ENCODE measurements at regions not wholly inside any gene's neighbourhood (a gene's known extent, or its start where the extent isn't known, plus 50 kb on each side); places are given as distances from the start of the nearest gene placed in this dataset.

GRCh38 chr13:89029062-89029461 lies 1357.9 kb downstream of the SLITRK5 start:
- H3K9me2 ChIP-seq (ENCODE audit: insufficient read depth), result no peaks in the 10 kb centered on the region
- H3K36me3 ChIP-seq (ENCODE audit: control insufficient read depth in 1 of 2, insufficient read depth in 2 of 2, low read length in 2 of 2), result no peaks in the 10 kb centered on the region
- H4K20me1 ChIP-seq (ENCODE audit: insufficient read depth), result no peaks in the 10 kb centered on the region
- DNase-seq (ENCODE audit: low read depth, low spot score), result no peak
- peaks cover 0 to 4% of the 10 kb centered on the region in 2 experiments; a peak in 1 of 4 replicates for H3K9me3 ChIP-seq (ENCODE audit: control insufficient read depth in 1 of 2, insufficient read depth in 1 of 2, low read depth in 1 of 2, low read length in 2 of 2)
- H3K4me2 ChIP-seq (ENCODE audit: low read length), result no peak overlapping the region
- no peak for ATAC-seq
- POLR2A ChIA-PET, result no interaction called here
- H3K27ac ChIP-seq (ENCODE audit: low read depth, low read length), result no peak overlapping the region
- CTCF ChIA-PET, result no interaction called here
- no peak for TF ChIP-seq ZNF274 (IDR thresholded peaks at IDR 0.05; ENCODE audit: low read depth, low read length)
- no peak for TF ChIP-seq YY1 (IDR thresholded peaks at IDR 0.05; ENCODE audit: extremely low read depth, insufficient replicate concordance, low read depth, low read length)
- TF ChIP-seq POLR2AphosphoS5 (IDR thresholded peaks at IDR 0.05; ENCODE audit: low read depth, low read length), result no peak
- no TSS peak for BruUV-seq (replicated peaks)
- RAD21 ChIA-PET (ENCODE audit: low non-redundant PET in 1 of 2, low total read pairs in 2 of 2, uncharacterized antibody in 2 of 2, unreplicated experiment in 2 of 2), result no interaction called here
- no peak overlapping the region for H2AFZ ChIP-seq (ENCODE audit: low read depth, low read length, poor library complexity, severe bottlenecking)
- intact Hi-C loops (cut with micrococcal nuclease), result no loop called here
- no peak overlapping the region for H3K9ac ChIP-seq (ENCODE audit: low read length)
- no peaks in the 10 kb centered on the region for H3K79me2 ChIP-seq (ENCODE audit: insufficient read depth, low read length)
- no peak overlapping the region for H3K4me3 ChIP-seq (replicated peaks in 1 of 2; ENCODE audit: low read depth in 1 of 2, low read length in 2 of 2)
- no peaks in the 10 kb centered on the region for H3K4me1 ChIP-seq (ENCODE audit: control insufficient read depth in 1 of 2, insufficient read depth in 2 of 2, low read length in 2 of 2)
- no peaks in the 10 kb centered on the region for H3K27me3 ChIP-seq (ENCODE audit: insufficient read depth, low read length)

- Histone ChIP-seq H3K9me3 (ENCODE audit: control insufficient read depth in 1 of 2, insufficient read depth in 1 of 2, low read depth in 1 of 2, low read length in 2 of 2) (peaks cover 7 to 8% of the 10 kb centered on the region in 2 experiments; a peak in 1 of 4 replicates), H3K9ac (ENCODE audit: low read length) (no peak overlapping the region), H3K9me2 (ENCODE audit: insufficient read depth) (no peaks in the 10 kb centered on the region), H2AFZ (ENCODE audit: low read depth, low read length, poor library complexity, severe bottlenecking) (no peak overlapping the region), H3K4me3 (replicated peaks in 1 of 2; ENCODE audit: low read depth in 1 of 2, low read length in 2 of 2) (no peak overlapping the region), H3K36me3 (ENCODE audit: control insufficient read depth in 1 of 2, insufficient read depth in 2 of 2, low read length in 2 of 2) (no peaks in the 10 kb centered on the region), H4K20me1 (ENCODE audit: insufficient read depth) (no peaks in the 10 kb centered on the region), H3K79me2 (ENCODE audit: insufficient read depth, low read length) (no peaks in the 10 kb centered on the region), H3K4me2 (ENCODE audit: low read length) (no peak overlapping the region), H3K4me1 (ENCODE audit: control insufficient read depth in 1 of 2, insufficient read depth in 2 of 2, low read length in 2 of 2) (no peaks in the 10 kb centered on the region), H3K27me3 (ENCODE audit: insufficient read depth, low read length) (no peaks in the 10 kb centered on the region), H3K27ac (ENCODE audit: low read depth, low read length) (no peak overlapping the region)
- DNase-seq (ENCODE audit: low read depth, low spot score) (no peak), ATAC-seq (no peak)
- POLR2A ChIA-PET, result no interaction called here
- BruUV-seq (replicated peaks), result no TSS peak
- RAD21 ChIA-PET (ENCODE audit: low non-redundant PET in 1 of 2, low total read pairs in 2 of 2, uncharacterized antibody in 2 of 2, unreplicated experiment in 2 of 2), result no interaction called here
- intact Hi-C loops (cut with micrococcal nuclease), result no loop called here
- CTCF ChIA-PET, result no interaction called here
- no peak for TF ChIP-seq EGR1 (IDR thresholded peaks at IDR 0.05; ENCODE audit: low read depth)
- no peak for TF ChIP-seq ZFX (IDR thresholded peaks at IDR 0.05)
- no peak for TF ChIP-seq CBX3 (IDR thresholded peaks at IDR 0.05; ENCODE audit: low read depth)
- TF ChIP-seq ELF1 (IDR thresholded peaks at IDR 0.05; ENCODE audit: borderline replicate concordance, low read depth), result no peak
- TF ChIP-seq POLR2AphosphoS5 (IDR thresholded peaks at IDR 0.05; ENCODE audit: low read depth, low read length), result no peak
- no peak for TF ChIP-seq YY1 (IDR thresholded peaks at IDR 0.05; ENCODE audit: extremely low read depth, insufficient replicate concordance, low read depth, low read length)
- no peak for TF ChIP-seq RAD21 (IDR thresholded peaks at IDR 0.05; ENCODE audit: low read depth)
- TF ChIP-seq ZNF274 (IDR thresholded peaks at IDR 0.05; ENCODE audit: low read depth, low read length), result no peak
- TF ChIP-seq REST (IDR thresholded peaks at IDR 0.05; ENCODE audit: low read depth), result no peak
- TF ChIP-seq SRF (IDR thresholded peaks at IDR 0.05; ENCODE audit: low read depth), result no peak
- no peak for TF ChIP-seq TCF7L2 (IDR thresholded peaks at IDR 0.05; ENCODE audit: borderline replicate concordance, extremely low read depth, insufficient read depth, insufficient read length)
- no peak for TF ChIP-seq JUND (IDR thresholded peaks at IDR 0.05)
- TF ChIP-seq SP1 (IDR thresholded peaks at IDR 0.05; ENCODE audit: low read depth), result no peak
- TF ChIP-seq EZH2phosphoT487 (IDR thresholded peaks at IDR 0.05; ENCODE audit: borderline replicate concordance), result no peak
- TF ChIP-seq EZH2 (IDR thresholded peaks at IDR 0.05), result no peak
- TF ChIP-seq CEBPB (IDR thresholded peaks at IDR 0.05; ENCODE audit: low read depth), result no peak
- no peak for TF ChIP-seq CTCF (IDR thresholded peaks at IDR 0.05 in 2 of 3, conservative IDR thresholded peaks at IDR 0.05 in 1 of 3; ENCODE audit: borderline replicate concordance in 1 of 3, insufficient read depth in 1 of 3, low read depth in 2 of 3, low read length in 2 of 3)
Observed at GRCh38 chr13:89034015-89034414, 1362.8 kb downstream of the SLITRK5 start.

Data from HCT116 (cell line).